GM10266 (cell line): ENCODE measurements at regions not wholly inside any gene's neighbourhood (a gene's known extent, or its start where the extent isn't known, plus 50 kb on each side); places are given as distances from the start of the nearest gene placed in this dataset.

Source experiments
- DNase-seq: peaks from one replicate; pipeline ENCODE4 v3.0.0; 2012; ENCODE audit errors: extremely low spot score
- CTCF ChIP-seq: IDR thresholded peaks from 2 replicates; pipeline ENCODE4 v1.5.1; 2012; ENCODE audit warnings: mild to moderate bottlenecking, low read depth; ENCODE audit not compliant: control insufficient read depth, insufficient read depth; ENCODE audit errors: missing control alignments

GRCh38 chr11:36719358-36720107 lies 121.5 kb upstream of the RAG2 start:
- DNase-seq: no peak
- no peak for TF ChIP-seq CTCF

GRCh38 chr11:36718451-36718850 lies 120.4 kb upstream of the RAG2 start:
- TF ChIP-seq CTCF: no peak
- DNase-seq: no peak

- no peak for TF ChIP-seq CTCF
- DNase-seq: no peak
Observed at GRCh38 chr11:36713715-36714114, 115.7 kb upstream of the RAG2 start.

GRCh38 chr11:36711104-36711825 lies 113.2 kb upstream of the RAG2 start:
- DNase-seq: no peak
- no peak for TF ChIP-seq CTCF
